Spleen (tissue), 11 donors: ENCODE measurements at regions not wholly inside any gene's neighbourhood (a gene's known extent, or its start where the extent isn't known, plus 50 kb on each side); places are given as distances from the start of the nearest gene placed in this dataset.

ENCODE experiments used
- DNase-seq: peaks from one replicate; pipeline ENCODE4 v3.0.0-alpha.2; 2020
- H3K27ac ChIP-seq, 8 donors: fragments of 200-600 bp; sonication (generic) in 7 of 8; 1 replicate in 4 of 8; 2 replicates in 4 of 8; pipeline versions ENCODE4 v1.5.0 to v1.8.0; 2016 to 2021; ENCODE audit warnings: inconsistent platforms in 4 of 8, mild to moderate bottlenecking in 4 of 8, moderate library complexity in 1 of 8
- H3K27me3 ChIP-seq, 7 donors: fragments of 200-600 bp; sonication (generic) in 6 of 7; replicated peaks in 1 of 7; 1 replicate in 4 of 7; 2 replicates in 3 of 7; pipeline versions ENCODE4 v1.5.0 to v1.8.0; 2016 to 2021; ENCODE audit warnings: inconsistent platforms in 3 of 7, mild to moderate bottlenecking in 1 of 7
- H3K36me3 ChIP-seq, 6 donors: fragments of 200-600 bp; sonication (generic) in 5 of 6; 1 replicate in 4 of 6; 2 replicates in 2 of 6; pipeline versions ENCODE4 v1.5.0 to v1.8.0; 2016 to 2021; ENCODE audit warnings: inconsistent platforms in 2 of 6
- H3K4me1 ChIP-seq, 6 donors: fragments of 200-600 bp; sonication (generic) in 5 of 6; 1 replicate in 3 of 6; 2 replicates in 3 of 6; pipeline versions ENCODE4 v1.5.0 to v1.8.0; 2016 to 2021; ENCODE audit warnings: inconsistent platforms in 3 of 6
- H3K4me3 ChIP-seq, 8 donors: fragments of 200-600 bp; sonication (generic) in 7 of 8; 1 replicate in 4 of 8; 2 replicates in 4 of 8; pipeline versions ENCODE4 v1.5.0 to v1.8.0; 2016 to 2021; ENCODE audit warnings: inconsistent platforms in 4 of 8, mild to moderate bottlenecking in 4 of 8, moderate library complexity in 2 of 8
- H3K9me3 ChIP-seq, 8 donors: fragments of 200-600 bp; sonication (generic) in 7 of 8; 1 replicate in 4 of 8; 2 replicates in 4 of 8; pipeline versions ENCODE4 v1.5.0 to v1.8.0; 2016 to 2021; ENCODE audit warnings: inconsistent platforms in 4 of 8
- CTCF ChIP-seq, 11 experiments: fragments of 200-600 bp in 7 of 11; fragments of 450-650 bp in 4 of 11; sonication (generic) in 4 of 11; IDR thresholded peaks in 8 of 11; conservative IDR thresholded peaks in 3 of 11; 1 replicate in 7 of 11; 2 replicates in 4 of 11; pipeline versions ENCODE4 v1.4.0 to v1.8.0; 2016 to 2021; ENCODE audit warnings: antibody characterized with exemption in 11 of 11, inconsistent platforms in 4 of 11, mild to moderate bottlenecking in 1 of 11
- POLR2A ChIP-seq, 3 donors: fragments of 450-650 bp; IDR thresholded peaks; one replicate each; pipeline ENCODE4 v1.5.1; 2017; ENCODE audit warnings: antibody characterized with exemption in 3 of 3, mild to moderate bottlenecking in 1 of 3
- POLR2AphosphoS5 ChIP-seq, 3 donors: sonication (generic); formaldehyde crosslinking; IDR thresholded peaks; one replicate each; pipeline ENCODE4 v1.5.1; 2017; ENCODE audit warnings: antibody characterized with exemption in 3 of 3
- WGBS, 5 donors: extraction: QIAGEN DNeasy Blood & Tissue Kit in 3 of 5; methylation state at CpG; one replicate each; pipeline versions ENCODE4 v1.1.5 to v1.1.7; 2013 to 2018; 5-methylcytosine and 5-hydroxymethylcytosine counted together
- intact Hi-C: fragments of 100-400 bp; cut with DNase I; formaldehyde crosslinking; loops from one replicate; pipeline ENCODE4 v1.15.0; 2023; ENCODE audit warnings: low total_unique reads
- donor health status: healthy with polysubstance abuse.
- donor health status: DM: no; HTN: no; CAD: no; lungs with moderate emphysema.
- donor health status: DM: no; HTN: no; CAD: no.
- donor health status: Bipolar disorder and iron deficiency.
- donor health status: healthy.
- donor health status: DM: no; HTN: no; CAD: no.
- donor health status: DM: yes; HTN: yes; CAD: no.

- no peaks in the 10 kb centered on the region for H3K27me3 ChIP-seq
- H3K4me1 ChIP-seq: no peaks in the 10 kb centered on the region
- H3K36me3 ChIP-seq: no peaks in the 10 kb centered on the region
- intact Hi-C loops: no loop called here
- WGBS, 5 donors: 81 to 90% (median 88%) methylated on average over 3 of the region's 3 CpGs
- DNase-seq: no peak
- H3K27ac ChIP-seq: no peak overlapping the region
- H3K4me3 ChIP-seq: no peak overlapping the region
- TF ChIP-seq POLR2A (IDR thresholded peaks at IDR 0.05) (no peak), CTCF (IDR thresholded peaks at IDR 0.05 in 8 of 11, conservative IDR thresholded peaks at IDR 0.05 in 3 of 11) (no peak), POLR2AphosphoS5 (IDR thresholded peaks at IDR 0.05) (no peak)
- no peaks in the 10 kb centered on the region for H3K9me3 ChIP-seq
Measured at GRCh38 chr6:155985660-155986138, 530.1 kb upstream of the NOX3 start.

DNA sequence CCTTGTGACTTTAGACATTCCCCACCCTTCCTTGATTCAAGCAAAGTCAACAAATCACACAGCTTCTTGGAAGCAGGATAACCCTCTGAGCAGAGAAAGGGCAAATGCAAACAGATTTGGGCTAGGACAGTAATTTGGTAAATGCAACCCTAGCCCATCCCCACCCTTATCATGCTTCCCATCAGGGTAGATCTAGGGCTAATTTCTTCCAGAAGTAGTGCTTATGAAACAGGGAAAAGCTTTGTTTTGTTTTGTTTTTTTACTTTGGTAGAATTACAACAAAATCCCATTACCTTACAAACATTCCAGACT is 525.1 kb upstream of the NOX3 start:
- no peak overlapping the region for H3K27ac ChIP-seq
- intact Hi-C loops: no loop called here
- DNase-seq: no peak
- H3K27me3 ChIP-seq: no peaks in the 10 kb centered on the region
- no peaks in the 10 kb centered on the region for H3K9me3 ChIP-seq
- H3K4me1 ChIP-seq: no peaks in the 10 kb centered on the region
- no peak for TF ChIP-seq POLR2AphosphoS5 (IDR thresholded peaks at IDR 0.05)
- no peak for TF ChIP-seq CTCF (IDR thresholded peaks at IDR 0.05 in 8 of 11, conservative IDR thresholded peaks at IDR 0.05 in 3 of 11)
- no peak for TF ChIP-seq POLR2A (IDR thresholded peaks at IDR 0.05)
- no peak overlapping the region for H3K4me3 ChIP-seq
- no peaks in the 10 kb centered on the region for H3K36me3 ChIP-seq

DNA sequence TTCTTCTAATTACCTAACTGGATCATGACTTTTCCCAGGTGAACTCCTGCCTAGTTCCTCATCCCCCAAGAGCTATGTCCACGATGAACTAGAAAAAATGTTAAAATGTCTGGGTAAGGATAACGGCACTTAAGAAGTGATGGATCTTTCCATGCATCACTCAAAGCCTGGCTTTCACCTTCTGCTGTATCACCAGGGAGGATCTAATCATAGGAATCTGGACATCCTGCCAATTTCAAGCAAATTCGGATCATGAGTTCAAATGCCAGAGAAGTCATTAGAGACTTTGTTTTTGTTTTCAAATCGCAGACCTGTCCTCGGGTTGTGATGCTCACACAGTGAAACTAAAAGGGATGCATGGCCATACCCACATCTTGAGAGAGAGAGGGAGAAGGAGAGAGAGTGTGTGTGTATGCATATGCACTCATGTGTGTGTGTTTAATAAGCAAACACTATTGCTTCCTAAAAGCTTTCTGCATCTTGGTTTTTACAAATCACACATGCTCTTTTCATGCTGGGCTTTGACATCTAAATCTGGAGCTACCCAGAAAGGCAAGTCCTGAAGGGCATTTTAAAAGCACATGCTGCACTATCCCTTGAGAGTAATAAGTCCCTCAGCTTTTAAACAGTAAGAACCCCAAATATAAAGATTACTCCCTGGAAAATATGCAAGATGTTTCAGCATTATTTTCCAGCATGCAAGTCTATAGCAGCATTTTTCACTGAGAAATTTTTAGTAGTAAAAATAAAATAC is 524.6 kb upstream of the NOX3 start:
- intact Hi-C loops: no loop called here
- Histone ChIP-seq H3K4me1 (no peaks in the 10 kb centered on the region), H3K27me3 (no peaks in the 10 kb centered on the region), H3K36me3 (no peaks in the 10 kb centered on the region), H3K9me3 (no peaks in the 10 kb centered on the region), H3K4me3 (no peak overlapping the region), H3K27ac (no peak overlapping the region)
- TF ChIP-seq POLR2AphosphoS5 (IDR thresholded peaks at IDR 0.05): no peak
- no peak for TF ChIP-seq POLR2A (IDR thresholded peaks at IDR 0.05)
- TF ChIP-seq CTCF (IDR thresholded peaks at IDR 0.05 in 8 of 11, conservative IDR thresholded peaks at IDR 0.05 in 3 of 11): no peak
- no peak for DNase-seq
- WGBS, 5 donors: 68 to 82% (median 74%) methylated on average over 5 of the region's 5 CpGs

- WGBS, 5 donors: 91 to 98% (median 95%) methylated on average over 8 of the region's 8 CpGs
Measured at GRCh38 chr6:155975506-155975905, 519.9 kb upstream of the NOX3 start.

More at GRCh38 chr6:155975506-155975905, 519.9 kb upstream of the NOX3 start:
- no peaks in the 10 kb centered on the region for H3K36me3 ChIP-seq
- H3K9me3 ChIP-seq: no peaks in the 10 kb centered on the region
- no peak overlapping the region for H3K27ac ChIP-seq
- intact Hi-C loops: no loop called here
- H3K4me3 ChIP-seq: no peak overlapping the region
- TF ChIP-seq CTCF (IDR thresholded peaks at IDR 0.05 in 8 of 11, conservative IDR thresholded peaks at IDR 0.05 in 3 of 11) (no peak), POLR2A (IDR thresholded peaks at IDR 0.05) (no peak), POLR2AphosphoS5 (IDR thresholded peaks at IDR 0.05) (no peak)
- DNase-seq: no peak
- peaks cover 0 to 6% (median 0%) of the 10 kb centered on the region in 6 donors for H3K4me1 ChIP-seq
- H3K27me3 ChIP-seq: no peaks in the 10 kb centered on the region
